Suprapubic skin (tissue), 4 donors: ENCODE measurements at regions not wholly inside any gene's neighbourhood (a gene's known extent, or its start where the extent isn't known, plus 50 kb on each side); places are given as distances from the start of the nearest gene placed in this dataset.

Experiments
- DNase-seq, 2 donors: peaks; one replicate each; pipeline ENCODE4 v3.0.0-alpha.2; 2019; ENCODE audit warnings: low spot score in 2 of 2
- H3K27ac ChIP-seq: fragments of 200-600 bp; sonication (generic); one replicate; pipeline ENCODE4 v1.5.1; 2019
- H3K27me3 ChIP-seq: fragments of 200-600 bp; sonication (generic); one replicate; pipeline ENCODE4 v1.5.1; 2019
- H3K36me3 ChIP-seq: fragments of 200-600 bp; sonication (generic); one replicate; pipeline ENCODE4 v1.5.1; 2019
- H3K4me1 ChIP-seq: fragments of 200-600 bp; sonication (generic); one replicate; pipeline ENCODE4 v1.5.1; 2019
- H3K4me3 ChIP-seq: fragments of 200-600 bp; sonication (generic); one replicate; pipeline ENCODE4 v1.5.1; 2019; ENCODE audit warnings: mild to moderate bottlenecking
- H3K9me3 ChIP-seq: fragments of 200-600 bp; sonication (generic); one replicate; pipeline ENCODE4 v1.5.1; 2019
- EP300 ChIP-seq: sonication (generic); formaldehyde crosslinking; IDR thresholded peaks from one replicate; pipeline ENCODE4 v1.6.1; 2017; ENCODE audit warnings: antibody characterized with exemption
- POLR2A ChIP-seq, 2 donors: fragments of 450-650 bp; IDR thresholded peaks; one replicate each; pipeline ENCODE4 v1.6.1; 2017; ENCODE audit warnings: antibody characterized with exemption in 2 of 2, mild to moderate bottlenecking in 2 of 2, moderate library complexity in 2 of 2
- POLR2AphosphoS5 ChIP-seq, 3 donors: sonication (generic); formaldehyde crosslinking; IDR thresholded peaks; one replicate each; pipeline ENCODE4 v1.6.1; 2017; ENCODE audit warnings: antibody characterized with exemption in 3 of 3
- WGBS: methylation state at CpG from one replicate; pipeline ENCODE4 v1.1.5; 2018; 5-methylcytosine and 5-hydroxymethylcytosine counted together
- TF ChIP-seq, protein P1 (sequence below), 2 donors: fragments of 200-600 bp in 1 of 2; fragments of 450-650 bp in 1 of 2; sonication (generic) in 1 of 2; IDR thresholded peaks; one replicate each; pipeline ENCODE4 v1.5.1; 2016 to 2019; ENCODE audit warnings: antibody characterized with exemption in 2 of 2, mild to moderate bottlenecking in 1 of 2, moderate library complexity in 1 of 2

DNA sequence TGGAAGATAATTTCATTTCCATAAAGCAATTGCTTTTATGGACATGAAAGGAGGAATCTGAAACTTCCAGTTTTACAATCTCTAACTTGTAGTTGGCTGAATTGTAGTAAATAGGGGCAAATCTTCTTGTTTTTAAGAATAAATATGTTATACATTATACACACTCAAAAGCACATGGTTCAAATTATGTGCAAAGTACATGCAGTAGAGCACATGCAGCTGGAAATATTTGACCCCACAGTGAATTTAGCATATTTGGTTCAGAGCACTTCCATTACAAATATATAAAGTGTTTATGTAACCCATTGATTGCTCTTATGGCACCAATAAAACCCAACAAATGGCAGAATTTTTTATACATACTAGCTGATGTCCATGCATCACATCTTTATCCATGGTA, 180.5 kb downstream of the IRS2 start:
- Histone ChIP-seq H3K4me3 (no peak overlapping the region), H3K9me3 (no peaks in the 10 kb centered on the region), H3K27me3 (no peaks in the 10 kb centered on the region), H3K27ac (no peak overlapping the region), H3K4me1 (no peaks in the 10 kb centered on the region), H3K36me3 (no peaks in the 10 kb centered on the region)
- no peak for DNase-seq
- TF ChIP-seq POLR2A (IDR thresholded peaks at IDR 0.05) (no peak), POLR2AphosphoS5 (IDR thresholded peaks at IDR 0.05) (no peak), EP300 (no peak)
- TF ChIP-seq, protein P1, sequence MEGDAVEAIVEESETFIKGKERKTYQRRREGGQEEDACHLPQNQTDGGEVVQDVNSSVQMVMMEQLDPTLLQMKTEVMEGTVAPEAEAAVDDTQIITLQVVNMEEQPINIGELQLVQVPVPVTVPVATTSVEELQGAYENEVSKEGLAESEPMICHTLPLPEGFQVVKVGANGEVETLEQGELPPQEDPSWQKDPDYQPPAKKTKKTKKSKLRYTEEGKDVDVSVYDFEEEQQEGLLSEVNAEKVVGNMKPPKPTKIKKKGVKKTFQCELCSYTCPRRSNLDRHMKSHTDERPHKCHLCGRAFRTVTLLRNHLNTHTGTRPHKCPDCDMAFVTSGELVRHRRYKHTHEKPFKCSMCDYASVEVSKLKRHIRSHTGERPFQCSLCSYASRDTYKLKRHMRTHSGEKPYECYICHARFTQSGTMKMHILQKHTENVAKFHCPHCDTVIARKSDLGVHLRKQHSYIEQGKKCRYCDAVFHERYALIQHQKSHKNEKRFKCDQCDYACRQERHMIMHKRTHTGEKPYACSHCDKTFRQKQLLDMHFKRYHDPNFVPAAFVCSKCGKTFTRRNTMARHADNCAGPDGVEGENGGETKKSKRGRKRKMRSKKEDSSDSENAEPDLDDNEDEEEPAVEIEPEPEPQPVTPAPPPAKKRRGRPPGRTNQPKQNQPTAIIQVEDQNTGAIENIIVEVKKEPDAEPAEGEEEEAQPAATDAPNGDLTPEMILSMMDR (IDR thresholded peaks at IDR 0.05), result no peak

- H3K36me3 ChIP-seq, result no peaks in the 10 kb centered on the region
- 89% methylated on average over 4 of the region's 4 CpGs for WGBS
- DNase-seq, result no peak
- H3K4me3 ChIP-seq, result no peak overlapping the region
- TF ChIP-seq POLR2AphosphoS5 (IDR thresholded peaks at IDR 0.05) (no peak), POLR2A (IDR thresholded peaks at IDR 0.05) (no peak), EP300 (no peak)
- TF ChIP-seq, protein P1 (IDR thresholded peaks at IDR 0.05), result no peak
- no peaks in the 10 kb centered on the region for H3K27me3 ChIP-seq
- H3K27ac ChIP-seq, result no peak overlapping the region
- H3K9me3 ChIP-seq, result no peaks in the 10 kb centered on the region
- H3K4me1 ChIP-seq, result no peaks in the 10 kb centered on the region
These were observed 181.5 kb downstream of the IRS2 start for GRCh38 chr13:109604894-109605293.

GRCh38 chr13:109602356-109602755, 184.0 kb downstream of the IRS2 start:
- Histone ChIP-seq H3K27ac (no peak overlapping the region), H3K4me3 (no peak overlapping the region), H3K36me3 (no peaks in the 10 kb centered on the region), H3K27me3 (no peaks in the 10 kb centered on the region), H3K4me1 (no peaks in the 10 kb centered on the region), H3K9me3 (no peaks in the 10 kb centered on the region)
- TF ChIP-seq EP300 (no peak), POLR2A (IDR thresholded peaks at IDR 0.05) (no peak), POLR2AphosphoS5 (IDR thresholded peaks at IDR 0.05) (no peak)
- TF ChIP-seq, protein P1 (IDR thresholded peaks at IDR 0.05), result no peak
- no peak for DNase-seq
- WGBS, result 72% methylated on average over 5 of the region's 5 CpGs

DNA sequence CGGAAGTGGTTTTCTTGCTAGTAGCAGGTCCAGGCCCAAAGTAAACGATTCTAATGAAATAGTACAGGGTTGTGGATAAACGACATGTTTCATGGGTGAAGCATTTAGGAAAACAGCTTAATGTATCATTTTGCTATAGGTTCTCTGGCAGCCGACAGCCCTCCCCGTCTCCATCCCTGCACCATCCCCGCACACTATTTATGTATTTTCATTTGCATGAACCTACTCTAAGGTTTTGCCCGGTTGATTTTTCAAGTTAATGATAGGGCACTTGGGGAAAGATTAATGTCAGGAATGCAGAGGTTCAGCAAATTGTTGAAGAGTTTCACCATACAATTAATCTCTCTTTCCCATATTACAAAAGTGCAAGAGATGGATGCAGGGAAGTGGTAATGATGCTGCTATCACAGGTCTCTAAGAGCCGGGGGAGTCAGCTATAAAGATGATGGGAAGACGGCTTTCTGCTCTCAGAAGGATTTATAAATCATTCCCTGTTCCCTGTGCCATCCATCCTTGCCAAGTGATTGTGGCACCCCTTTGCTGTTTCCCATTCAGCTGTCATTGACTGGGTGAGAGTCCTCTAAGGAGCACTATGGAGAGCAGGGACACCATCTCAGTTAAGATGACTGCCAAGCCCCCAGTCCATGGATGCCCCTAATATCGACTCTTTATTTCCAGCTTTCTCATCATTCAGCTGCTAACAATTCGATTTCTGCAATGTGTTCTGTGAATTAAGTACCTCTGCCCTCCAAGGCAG, 186.3 kb downstream of the IRS2 start:
- H3K4me3 ChIP-seq, result no peak overlapping the region
- H3K4me1 ChIP-seq, result no peaks in the 10 kb centered on the region
- DNase-seq, result no peak
- TF ChIP-seq, protein P1 (IDR thresholded peaks at IDR 0.05), result no peak
- no peak for TF ChIP-seq POLR2A (IDR thresholded peaks at IDR 0.05)
- TF ChIP-seq EP300, result no peak
- no peak for TF ChIP-seq POLR2AphosphoS5 (IDR thresholded peaks at IDR 0.05)
- H3K36me3 ChIP-seq, result no peaks in the 10 kb centered on the region
- WGBS, result 86% methylated on average over 11 of the region's 11 CpGs
- H3K9me3 ChIP-seq, result no peaks in the 10 kb centered on the region
- no peak overlapping the region for H3K27ac ChIP-seq
- no peaks in the 10 kb centered on the region for H3K27me3 ChIP-seq

GRCh38 chr13:109595471-109595870, 190.9 kb downstream of the IRS2 start:
- WGBS, result 42% methylated on average over 2 of the region's 2 CpGs
- Histone ChIP-seq H3K4me3 (no peak overlapping the region), H3K36me3 (no peaks in the 10 kb centered on the region), H3K9me3 (no peaks in the 10 kb centered on the region), H3K4me1 (no peaks in the 10 kb centered on the region), H3K27ac (no peak overlapping the region), H3K27me3 (no peaks in the 10 kb centered on the region)
- TF ChIP-seq POLR2A (IDR thresholded peaks at IDR 0.05) (no peak), POLR2AphosphoS5 (IDR thresholded peaks at IDR 0.05) (no peak), EP300 (no peak)
- TF ChIP-seq, protein P1 (IDR thresholded peaks at IDR 0.05), result no peak
- no peak for DNase-seq
